ENCODE measurements at regions not wholly inside any gene's neighbourhood (a gene's known extent, or its start where the extent isn't known, plus 50 kb on each side); places are given as distances from the start of the nearest gene placed in this dataset.

GRCh38 chr12:46470036-46470627, 97.6 kb upstream of the SLC38A2 start:
- no peak for DNase-seq (ENCODE audit: extremely low spot score in 2 of 2)
- intact Hi-C loops (cut with DNase I) = loop anchor here (10.0 kb wide), 1 partner anchor 85 kb away; no protein-coding TSS in a partner anchor
- H3K9me3 ChIP-seq = no peaks in the 10 kb centered on the region
- H3K4me1 ChIP-seq = peaks cover 22% of the 10 kb centered on the region
- H3K27me3 ChIP-seq = no peaks in the 10 kb centered on the region
- H3K27ac ChIP-seq = no peak overlapping the region
- no peaks in the 10 kb centered on the region for H3K36me3 ChIP-seq
- no peak overlapping the region for H3K4me3 ChIP-seq
- TF ChIP-seq CTCF (IDR thresholded peaks at IDR 0.05) (no peak), POLR2AphosphoS5 (IDR thresholded peaks at IDR 0.05; ENCODE audit: insufficient read depth in 1 of 2, low read depth in 1 of 2) (no peak), POLR2A (IDR thresholded peaks at IDR 0.05) (no peak)

GRCh38 chr12:46468813-46469212, 96.2 kb upstream of the SLC38A2 start:
- Histone ChIP-seq H3K36me3 (no peaks in the 10 kb centered on the region), H3K9me3 (no peaks in the 10 kb centered on the region), H3K27me3 (no peaks in the 10 kb centered on the region), H3K4me1 (peaks cover 14% of the 10 kb centered on the region), H3K4me3 (no peak overlapping the region), H3K27ac (no peak overlapping the region)
- intact Hi-C loops (cut with DNase I) = no loop called here
- DNase-seq (ENCODE audit: extremely low spot score in 2 of 2) = no peak
- no peak for TF ChIP-seq CTCF (IDR thresholded peaks at IDR 0.05)
- TF ChIP-seq POLR2AphosphoS5 (IDR thresholded peaks at IDR 0.05; ENCODE audit: insufficient read depth in 1 of 2, low read depth in 1 of 2) = no peak
- TF ChIP-seq POLR2A (IDR thresholded peaks at IDR 0.05) = no peak

GRCh38 chr12:46468160-46468559, 95.6 kb upstream of the SLC38A2 start:
- DNase-seq (ENCODE audit: extremely low spot score in 2 of 2) = no peak
- intact Hi-C loops (cut with DNase I) = no loop called here
- Histone ChIP-seq H3K9me3 (no peaks in the 10 kb centered on the region), H3K36me3 (no peaks in the 10 kb centered on the region), H3K4me3 (no peak overlapping the region), H3K4me1 (peaks cover 16% of the 10 kb centered on the region), H3K27ac (no peak overlapping the region), H3K27me3 (no peaks in the 10 kb centered on the region)
- TF ChIP-seq POLR2A (IDR thresholded peaks at IDR 0.05) (no peak), POLR2AphosphoS5 (IDR thresholded peaks at IDR 0.05; ENCODE audit: insufficient read depth in 1 of 2, low read depth in 1 of 2) (no peak), CTCF (IDR thresholded peaks at IDR 0.05) (no peak)

GRCh38 chr12:46465307-46465706, 92.7 kb upstream of the SLC38A2 start:
- no peak for DNase-seq (ENCODE audit: extremely low spot score in 2 of 2)
- intact Hi-C loops (cut with DNase I) = no loop called here
- Histone ChIP-seq H3K9me3 (no peaks in the 10 kb centered on the region), H3K27me3 (no peaks in the 10 kb centered on the region), H3K4me3 (no peak overlapping the region), H3K36me3 (no peaks in the 10 kb centered on the region), H3K27ac (no peak overlapping the region), H3K4me1 (peaks cover 35% of the 10 kb centered on the region)
- TF ChIP-seq POLR2AphosphoS5 (IDR thresholded peaks at IDR 0.05; ENCODE audit: insufficient read depth in 1 of 2, low read depth in 1 of 2) = no peak
- TF ChIP-seq CTCF (IDR thresholded peaks at IDR 0.05) = no peak
- no peak for TF ChIP-seq POLR2A (IDR thresholded peaks at IDR 0.05)

GRCh38 chr12:46464863-46465262, 92.3 kb upstream of the SLC38A2 start:
- H3K4me3 ChIP-seq = no peak overlapping the region
- no peak overlapping the region for H3K27ac ChIP-seq
- intact Hi-C loops (cut with DNase I) = no loop called here
- peaks cover 39% of the 10 kb centered on the region for H3K4me1 ChIP-seq
- TF ChIP-seq POLR2AphosphoS5 (IDR thresholded peaks at IDR 0.05; ENCODE audit: insufficient read depth in 1 of 2, low read depth in 1 of 2) (no peak), POLR2A (IDR thresholded peaks at IDR 0.05) (no peak), CTCF (IDR thresholded peaks at IDR 0.05) (no peak)
- no peak for DNase-seq (ENCODE audit: extremely low spot score in 2 of 2)
- H3K36me3 ChIP-seq = no peaks in the 10 kb centered on the region
- no peaks in the 10 kb centered on the region for H3K27me3 ChIP-seq
- no peaks in the 10 kb centered on the region for H3K9me3 ChIP-seq

Measured in vagina (tissue), 2 donors.